Ascending aorta (tissue), 2 donors: ENCODE measurements at regions not wholly inside any gene's neighbourhood (a gene's known extent, or its start where the extent isn't known, plus 50 kb on each side); places are given as distances from the start of the nearest gene placed in this dataset.
A peak's percentile ranks its signal among the peaks of the same experiment; 100 is the strongest.

Experiments used
- DNase-seq, 2 donors: peaks; one replicate each; pipeline ENCODE4 v3.0.0-alpha.2; 2019; ENCODE audit warnings: low spot score in 2 of 2
- H3K27ac ChIP-seq, 2 donors: fragments of 200-600 bp; sonication (generic); one replicate each; pipeline ENCODE4 v1.5.1; 2016 to 2017; ENCODE audit warnings: mild to moderate bottlenecking in 1 of 2
- H3K27me3 ChIP-seq: fragments of 200-600 bp; sonication (generic); one replicate; pipeline ENCODE4 v1.5.1; 2017
- H3K36me3 ChIP-seq, 2 donors: fragments of 200-600 bp; sonication (generic); one replicate each; pipeline ENCODE4 v1.5.1; 2016
- H3K4me1 ChIP-seq, 2 donors: fragments of 200-600 bp; sonication (generic); one replicate each; pipeline ENCODE4 v1.5.1; 2016 to 2017; ENCODE audit warnings: mild to moderate bottlenecking in 1 of 2
- H3K4me3 ChIP-seq, 2 donors: fragments of 200-600 bp; sonication (generic); one replicate each; pipeline ENCODE4 v1.5.1; 2016 to 2017; ENCODE audit warnings: mild to moderate bottlenecking in 1 of 2
- H3K9me3 ChIP-seq, 2 donors: fragments of 200-600 bp; sonication (generic); one replicate each; pipeline ENCODE4 v1.5.1; 2016
- intact Hi-C: fragments of 100-400 bp; cut with DNase I; formaldehyde crosslinking; loops from one replicate; pipeline ENCODE4 v1.15.1; 2023
- TF ChIP-seq, protein P1 (sequence below), 3 experiments: fragments of 200-600 bp in 2 of 3; fragments of 450-650 bp in 1 of 3; sonication (generic) in 2 of 3; IDR thresholded peaks; one replicate each; pipeline ENCODE4 v1.5.1; 2016 to 2019; ENCODE audit warnings: antibody characterized with exemption in 3 of 3, mild to moderate bottlenecking in 1 of 3, moderate library complexity in 1 of 3

DNA sequence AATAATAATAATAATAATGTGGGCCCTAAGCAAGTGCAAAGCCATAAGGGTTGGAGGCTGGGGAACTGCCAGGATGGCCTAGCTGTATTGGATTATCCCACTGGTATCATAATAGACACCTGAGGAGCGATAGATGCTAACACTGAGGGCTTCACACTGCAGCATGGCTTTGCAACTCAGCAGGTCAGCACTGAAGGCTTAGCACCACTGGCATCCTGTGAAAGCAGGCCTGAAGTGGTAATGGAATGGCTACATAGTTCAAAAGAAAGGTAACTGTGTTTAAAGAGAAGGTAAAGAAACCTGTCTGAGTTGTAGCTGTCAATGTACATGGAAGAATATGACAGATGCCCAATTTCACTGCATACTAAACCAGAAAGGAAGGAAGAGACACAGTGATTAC is 359.0 kb downstream of the OSTF1 start:
- H3K36me3 ChIP-seq: no peaks in the 10 kb centered on the region
- H3K27ac ChIP-seq: no peak overlapping the region
- no peaks in the 10 kb centered on the region for H3K9me3 ChIP-seq
- no peaks in the 10 kb centered on the region for H3K27me3 ChIP-seq
- DNase-seq: no peak
- H3K4me1 ChIP-seq: peaks cover 3 to 13% of the 10 kb centered on the region in 2 donors
- TF ChIP-seq, protein P1, sequence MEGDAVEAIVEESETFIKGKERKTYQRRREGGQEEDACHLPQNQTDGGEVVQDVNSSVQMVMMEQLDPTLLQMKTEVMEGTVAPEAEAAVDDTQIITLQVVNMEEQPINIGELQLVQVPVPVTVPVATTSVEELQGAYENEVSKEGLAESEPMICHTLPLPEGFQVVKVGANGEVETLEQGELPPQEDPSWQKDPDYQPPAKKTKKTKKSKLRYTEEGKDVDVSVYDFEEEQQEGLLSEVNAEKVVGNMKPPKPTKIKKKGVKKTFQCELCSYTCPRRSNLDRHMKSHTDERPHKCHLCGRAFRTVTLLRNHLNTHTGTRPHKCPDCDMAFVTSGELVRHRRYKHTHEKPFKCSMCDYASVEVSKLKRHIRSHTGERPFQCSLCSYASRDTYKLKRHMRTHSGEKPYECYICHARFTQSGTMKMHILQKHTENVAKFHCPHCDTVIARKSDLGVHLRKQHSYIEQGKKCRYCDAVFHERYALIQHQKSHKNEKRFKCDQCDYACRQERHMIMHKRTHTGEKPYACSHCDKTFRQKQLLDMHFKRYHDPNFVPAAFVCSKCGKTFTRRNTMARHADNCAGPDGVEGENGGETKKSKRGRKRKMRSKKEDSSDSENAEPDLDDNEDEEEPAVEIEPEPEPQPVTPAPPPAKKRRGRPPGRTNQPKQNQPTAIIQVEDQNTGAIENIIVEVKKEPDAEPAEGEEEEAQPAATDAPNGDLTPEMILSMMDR (IDR thresholded peaks at IDR 0.05): no peak
- H3K4me3 ChIP-seq: no peak overlapping the region
- intact Hi-C loops: no loop called here

DNA sequence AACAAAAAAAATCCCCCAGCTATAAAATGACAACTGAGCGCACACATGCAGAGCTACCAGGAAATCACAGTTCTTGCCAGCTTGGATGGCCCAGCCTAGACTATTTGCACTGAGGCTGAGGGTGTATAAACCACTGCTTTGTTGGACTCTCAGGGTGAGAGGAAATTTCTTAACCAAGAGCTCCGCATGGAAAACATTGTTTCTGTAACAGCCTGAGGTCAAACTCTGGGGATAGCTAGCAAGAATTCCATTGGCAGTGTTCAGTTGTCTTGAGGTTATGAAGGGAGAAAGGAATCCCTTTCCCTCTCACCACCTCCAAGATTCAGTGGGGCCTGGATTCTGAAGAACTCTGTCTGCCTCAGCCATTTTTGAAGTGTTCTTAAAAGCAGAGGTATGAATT is 360.0 kb downstream of the OSTF1 start:
- no peaks in the 10 kb centered on the region for H3K36me3 ChIP-seq
- intact Hi-C loops: no loop called here
- TF ChIP-seq, protein P1 (IDR thresholded peaks at IDR 0.05): no peak
- H3K27me3 ChIP-seq: no peaks in the 10 kb centered on the region
- no peak overlapping the region for H3K27ac ChIP-seq
- peaks cover 3 to 22% of the 10 kb centered on the region in 2 donors for H3K4me1 ChIP-seq
- no peaks in the 10 kb centered on the region for H3K9me3 ChIP-seq
- no peak for DNase-seq
- no peak overlapping the region for H3K4me3 ChIP-seq

DNA sequence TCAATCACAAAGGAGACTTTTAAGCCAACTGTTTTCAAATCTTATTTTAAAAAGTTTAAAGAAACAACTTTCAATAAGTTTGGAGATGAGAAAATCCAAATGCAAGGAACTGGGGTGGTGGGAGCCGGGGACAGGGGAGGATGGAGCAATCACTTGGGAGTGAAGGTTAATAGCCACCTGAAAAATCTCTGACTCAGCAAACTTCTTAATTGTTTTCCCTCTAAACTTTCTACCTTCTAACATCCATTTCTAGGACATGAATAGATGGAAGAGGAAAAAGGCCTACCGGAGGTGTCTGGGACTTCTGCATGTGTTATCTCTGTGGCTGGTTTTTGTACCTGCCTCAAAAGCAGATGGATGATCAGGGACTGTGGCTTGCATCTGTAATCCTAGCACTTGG is 360.6 kb downstream of the OSTF1 start:
- H3K9me3 ChIP-seq: no peaks in the 10 kb centered on the region
- no peaks in the 10 kb centered on the region for H3K36me3 ChIP-seq
- intact Hi-C loops: no loop called here
- TF ChIP-seq, protein P1 (IDR thresholded peaks at IDR 0.05): no peak
- no peak overlapping the region for H3K27ac ChIP-seq
- H3K4me3 ChIP-seq: no peak overlapping the region
- peaks cover 3 to 22% of the 10 kb centered on the region in 2 donors for H3K4me1 ChIP-seq
- no peaks in the 10 kb centered on the region for H3K27me3 ChIP-seq
- DNase-seq: no peak

DNA sequence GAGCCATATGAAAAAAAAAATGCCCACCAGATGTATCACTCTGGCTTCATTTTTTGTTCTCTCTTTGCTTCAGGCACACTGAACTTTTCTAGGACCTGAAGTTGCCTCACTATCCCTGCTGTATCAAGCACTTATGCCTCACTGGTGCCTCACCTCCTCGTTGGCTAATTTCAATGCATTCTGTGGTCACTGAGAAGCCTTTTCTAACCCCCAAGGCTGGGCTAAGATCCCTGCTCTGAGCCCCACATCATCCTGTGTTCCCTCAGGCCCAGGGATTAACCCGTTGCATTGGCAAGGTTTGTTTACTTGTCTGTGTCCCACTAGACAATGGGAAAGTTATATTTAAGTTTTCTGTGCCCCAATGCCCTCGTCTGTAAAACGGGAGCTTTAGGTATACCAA is 362.7 kb downstream of the OSTF1 start:
- Histone ChIP-seq H3K9me3 (no peaks in the 10 kb centered on the region), H3K4me3 (no peak overlapping the region), H3K36me3 (no peaks in the 10 kb centered on the region), H3K27me3 (no peaks in the 10 kb centered on the region), H3K4me1 (peaks cover 3 to 25% of the 10 kb centered on the region in 2 donors), H3K27ac (no peak overlapping the region)
- intact Hi-C loops: loop anchor here (10.0 kb wide), 1 partner anchor 404 kb away; no protein-coding TSS in a partner anchor
- TF ChIP-seq, protein P1 (IDR thresholded peaks at IDR 0.05): no peak
- no peak for DNase-seq

DNA sequence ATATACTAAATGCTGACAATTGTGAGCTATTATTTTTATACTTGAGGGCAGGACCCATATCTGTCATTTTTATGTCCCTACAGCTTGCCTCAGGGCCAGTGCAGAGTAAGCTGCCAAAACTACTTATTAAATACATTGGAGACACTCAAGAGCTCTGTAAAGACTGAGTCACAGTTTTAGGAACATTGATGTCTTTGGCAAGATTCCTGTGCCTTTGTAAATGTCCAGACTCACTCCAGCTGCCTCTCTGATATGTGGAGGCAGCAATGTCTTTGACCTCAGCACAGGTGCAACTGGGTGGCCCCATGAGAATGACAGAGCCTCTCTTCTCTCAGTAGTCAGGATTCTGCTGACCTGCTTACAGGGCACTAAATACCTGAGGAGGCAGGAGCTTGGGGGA is 363.2 kb downstream of the OSTF1 start:
- DNase-seq: peak in 1 of 2 donors; percentile 71
- Histone ChIP-seq H3K4me3 (no peak overlapping the region), H3K9me3 (no peaks in the 10 kb centered on the region), H3K4me1 (peaks cover 3 to 25% of the 10 kb centered on the region in 2 donors), H3K27me3 (no peaks in the 10 kb centered on the region), H3K36me3 (no peaks in the 10 kb centered on the region), H3K27ac (no peak overlapping the region)
- intact Hi-C loops: loop anchor here (10.0 kb wide), 1 partner anchor 403 kb away; no protein-coding TSS in a partner anchor
- TF ChIP-seq, protein P1 (IDR thresholded peaks at IDR 0.05): no peak

DNA sequence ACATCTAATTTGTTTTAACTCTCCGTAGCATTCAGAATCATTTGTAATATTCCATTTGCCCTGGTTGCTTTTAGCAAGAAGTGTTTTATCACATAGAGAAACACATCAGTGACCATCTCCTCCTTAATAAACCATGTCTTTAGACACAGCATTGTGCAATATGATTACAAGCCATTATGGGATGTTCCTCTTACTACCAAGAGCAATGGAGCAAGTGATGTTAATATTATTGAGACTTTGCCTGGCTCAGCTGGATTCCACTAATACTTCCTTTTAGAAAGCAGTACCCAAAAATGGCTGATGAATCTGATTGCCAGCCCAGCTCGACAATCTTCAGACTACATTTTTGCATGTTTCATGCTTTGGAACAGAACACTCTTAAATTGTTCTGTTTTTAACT is 364.2 kb downstream of the OSTF1 start:
- intact Hi-C loops: loop anchor here (10.0 kb wide), 1 partner anchor 402 kb away; no protein-coding TSS in a partner anchor
- Histone ChIP-seq H3K4me1 (peaks cover 3 to 25% of the 10 kb centered on the region in 2 donors), H3K4me3 (no peak overlapping the region), H3K27me3 (no peaks in the 10 kb centered on the region), H3K27ac (peak overlapping the region in 1 of 2 donors; percentile 25), H3K9me3 (no peaks in the 10 kb centered on the region), H3K36me3 (no peaks in the 10 kb centered on the region)
- DNase-seq: no peak
- TF ChIP-seq, protein P1 (IDR thresholded peaks at IDR 0.05): no peak
